AG04449 (cell line): ENCODE measurements at regions not wholly inside any gene's neighbourhood (a gene's known extent, or its start where the extent isn't known, plus 50 kb on each side); places are given as distances from the start of the nearest gene placed in this dataset.
A peak's percentile ranks its signal among the peaks of the same experiment; 100 is the strongest.

Source experiments
- CTCF ChIA-PET: fragments of 350-600 bp; formaldehyde crosslinking; extraction: SDS; loops from one replicate; lab custom pipeline; 2021; ENCODE audit warnings: antibody characterized with exemption; lab: Yijun Ruan, JAX
- POLR2A ChIA-PET: fragments of 400-600, 350-600 bp; formaldehyde crosslinking; extraction: SDS; loops from one replicate; lab custom pipeline; 2020; ENCODE audit warnings: antibody characterized with exemption, inconsistent platforms; lab: Yijun Ruan, JAX
- DNase-seq: peaks from one replicate; pipeline ENCODE4 v3.0.0-alpha.2; 2010; ENCODE audit warnings: low read depth, low spot score
- H3K4me3 ChIP-seq: 2 replicates; pipeline ENCODE4 v1.5.1; 2011; ENCODE audit warnings: low read depth, mild to moderate bottlenecking, control low read depth, low read length
- CTCF ChIP-seq: IDR thresholded peaks from one replicate; pipeline ENCODE4 v1.5.1; 2011; ENCODE audit warnings: mild to moderate bottlenecking, moderate library complexity, low read length, control low read depth, inconsistent platforms; ENCODE audit not compliant: insufficient read depth; ENCODE audit errors: missing control alignments

GRCh38 chr1:214120951-214121350 is 133.2 kb downstream of the PROX1 start:
- no peak overlapping the region for H3K4me3 ChIP-seq
- no peak for TF ChIP-seq CTCF
- ChIA-PET CTCF (no interaction called here), POLR2A (no interaction called here)
- DNase-seq = no peak

- no peak for TF ChIP-seq CTCF
- no peak for DNase-seq
- ChIA-PET POLR2A (no interaction called here), CTCF (interaction anchor here (1.2 to 2.6 kb wide), 4 partner anchors 8 to 999 kb away, joined by 3 to 15 read pairs (median 8); no protein-coding TSS in a partner anchor)
- H3K4me3 ChIP-seq = no peak overlapping the region
Observed at GRCh38 chr1:214122110-214122509, 134.3 kb downstream of the PROX1 start.

GRCh38 chr1:214123061-214123784 is 135.4 kb downstream of the PROX1 start:
- ChIA-PET CTCF (interaction anchor here (0.6 to 2.6 kb wide), 11 partner anchors 9 to 1013 kb away, joined by 3 to 15 read pairs (median 3); no protein-coding TSS in a partner anchor), POLR2A (no interaction called here)
- no peak for DNase-seq
- H3K4me3 ChIP-seq = no peak overlapping the region
- TF ChIP-seq CTCF = peak; percentile 48

GRCh38 chr1:214124281-214124805 is 136.6 kb downstream of the PROX1 start:
- no peak for DNase-seq
- no peak for TF ChIP-seq CTCF
- ChIA-PET CTCF (interaction anchor here (0.7 to 2.6 kb wide), 5 partner anchors 751 to 1001 kb away, joined by 3 to 12 read pairs (median 4); no protein-coding TSS in a partner anchor), POLR2A (no interaction called here)
- H3K4me3 ChIP-seq = no peak overlapping the region

GRCh38 chr1:214124915-214125314 is 137.1 kb downstream of the PROX1 start:
- no peak for TF ChIP-seq CTCF
- no peak overlapping the region for H3K4me3 ChIP-seq
- ChIA-PET POLR2A (no interaction called here), CTCF (interaction anchor here (0.7 to 2.0 kb wide), 4 partner anchors 879 to 1002 kb away, joined by 3 to 5 read pairs (median 4); no protein-coding TSS in a partner anchor)
- no peak for DNase-seq

- H3K4me3 ChIP-seq = no peak overlapping the region
- no peak for TF ChIP-seq CTCF
- ChIA-PET POLR2A (no interaction called here), CTCF (interaction anchor here (1.2 to 2.0 kb wide), 3 partner anchors 880 to 1003 kb away, joined by 4 to 5 read pairs (median 5); no protein-coding TSS in a partner anchor)
- no peak for DNase-seq
Observed at GRCh38 chr1:214125819-214126218, 138.0 kb downstream of the PROX1 start.
